ENCODE measurements at regions not wholly inside any gene's neighbourhood (a gene's known extent, or its start where the extent isn't known, plus 50 kb on each side); places are given as distances from the start of the nearest gene placed in this dataset.

DNA sequence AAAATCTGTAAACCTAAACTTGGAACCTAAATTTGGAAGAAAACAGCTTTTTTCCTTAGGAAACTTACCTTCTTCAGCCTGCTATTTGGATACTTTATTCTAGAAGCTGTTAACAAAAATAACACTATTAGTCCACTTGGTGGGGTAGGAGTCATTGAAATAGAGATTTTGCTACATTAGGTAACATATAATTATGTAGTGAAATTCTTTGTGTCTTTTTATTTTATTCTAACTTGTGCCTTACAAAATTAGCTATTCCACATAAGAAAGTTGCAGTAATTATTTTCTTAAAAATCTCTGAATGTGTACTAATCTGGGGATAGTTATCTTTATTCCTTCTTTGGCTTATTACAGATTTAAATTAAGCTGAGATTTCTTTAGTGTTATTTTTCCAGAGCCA, 360.4 kb upstream of the ROBO2 start:
- Histone ChIP-seq H3K9me3 (no peaks in the 10 kb centered on the region), H3K36me3 (no peaks in the 10 kb centered on the region), H3K27me3 (no peaks in the 10 kb centered on the region), H3K27ac (no peak overlapping the region), H3K4me1 (no peaks in the 10 kb centered on the region), H3K4me3 (no peak overlapping the region)
- TF ChIP-seq, protein P1, sequence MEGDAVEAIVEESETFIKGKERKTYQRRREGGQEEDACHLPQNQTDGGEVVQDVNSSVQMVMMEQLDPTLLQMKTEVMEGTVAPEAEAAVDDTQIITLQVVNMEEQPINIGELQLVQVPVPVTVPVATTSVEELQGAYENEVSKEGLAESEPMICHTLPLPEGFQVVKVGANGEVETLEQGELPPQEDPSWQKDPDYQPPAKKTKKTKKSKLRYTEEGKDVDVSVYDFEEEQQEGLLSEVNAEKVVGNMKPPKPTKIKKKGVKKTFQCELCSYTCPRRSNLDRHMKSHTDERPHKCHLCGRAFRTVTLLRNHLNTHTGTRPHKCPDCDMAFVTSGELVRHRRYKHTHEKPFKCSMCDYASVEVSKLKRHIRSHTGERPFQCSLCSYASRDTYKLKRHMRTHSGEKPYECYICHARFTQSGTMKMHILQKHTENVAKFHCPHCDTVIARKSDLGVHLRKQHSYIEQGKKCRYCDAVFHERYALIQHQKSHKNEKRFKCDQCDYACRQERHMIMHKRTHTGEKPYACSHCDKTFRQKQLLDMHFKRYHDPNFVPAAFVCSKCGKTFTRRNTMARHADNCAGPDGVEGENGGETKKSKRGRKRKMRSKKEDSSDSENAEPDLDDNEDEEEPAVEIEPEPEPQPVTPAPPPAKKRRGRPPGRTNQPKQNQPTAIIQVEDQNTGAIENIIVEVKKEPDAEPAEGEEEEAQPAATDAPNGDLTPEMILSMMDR (IDR thresholded peaks at IDR 0.05), result no peak
- DNase-seq (no peak), ATAC-seq (no peak)
- intact Hi-C loops (cut with DNase I), result no loop called here

DNA sequence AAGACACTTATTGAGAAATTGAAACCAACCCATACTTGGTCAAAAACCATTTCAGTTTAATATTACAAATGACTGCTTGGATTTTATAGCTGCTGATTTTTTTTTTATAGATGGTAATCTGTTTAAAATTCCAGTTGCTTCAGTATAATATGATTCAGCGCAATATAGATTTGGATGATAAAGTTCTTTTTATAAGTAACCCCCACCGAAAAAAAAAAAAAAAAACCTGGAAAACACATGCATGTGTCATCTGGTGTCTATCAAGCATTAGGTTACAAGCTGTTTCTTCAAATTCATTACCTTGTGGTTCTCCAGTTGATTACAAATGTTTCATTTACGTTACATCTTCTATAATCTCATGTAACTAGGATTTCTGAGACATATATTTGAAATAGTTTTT, 356.6 kb upstream of the ROBO2 start:
- H3K27ac ChIP-seq, result no peak overlapping the region
- H3K4me3 ChIP-seq, result no peak overlapping the region
- TF ChIP-seq, protein P1 (IDR thresholded peaks at IDR 0.05), result no peak
- intact Hi-C loops (cut with DNase I), result no loop called here
- H3K27me3 ChIP-seq, result no peaks in the 10 kb centered on the region
- no peaks in the 10 kb centered on the region for H3K4me1 ChIP-seq
- ATAC-seq (no peak), DNase-seq (no peak)
- no peaks in the 10 kb centered on the region for H3K9me3 ChIP-seq
- no peaks in the 10 kb centered on the region for H3K36me3 ChIP-seq

DNA sequence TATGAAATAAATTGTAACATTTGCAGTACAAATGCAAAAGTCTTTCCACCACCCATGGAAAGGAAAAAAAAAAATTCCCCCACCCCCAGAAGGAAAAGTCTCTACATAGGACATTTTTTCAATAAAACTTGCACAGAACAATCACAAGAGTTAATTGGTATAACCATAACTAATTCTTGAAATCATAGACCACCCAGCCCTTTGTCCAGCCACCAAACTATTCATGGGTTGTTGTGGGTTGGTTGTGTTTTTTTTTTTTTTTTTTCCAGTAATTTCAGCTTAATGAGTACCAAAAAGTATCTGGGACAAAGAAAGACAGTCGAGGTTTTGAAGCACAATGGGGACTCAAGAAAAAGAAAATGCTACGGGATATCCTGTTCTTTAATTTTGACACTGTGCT, 355.0 kb upstream of the ROBO2 start:
- intact Hi-C loops (cut with DNase I), result no loop called here
- Histone ChIP-seq H3K36me3 (no peaks in the 10 kb centered on the region), H3K4me1 (no peaks in the 10 kb centered on the region), H3K27ac (no peak overlapping the region), H3K27me3 (no peaks in the 10 kb centered on the region), H3K4me3 (no peak overlapping the region), H3K9me3 (no peaks in the 10 kb centered on the region)
- DNase-seq (no peak), ATAC-seq (no peak)
- TF ChIP-seq, protein P1 (IDR thresholded peaks at IDR 0.05), result no peak

GRCh38 chr3:76685858-76686257, 354.0 kb upstream of the ROBO2 start:
- no peaks in the 10 kb centered on the region for H3K9me3 ChIP-seq
- intact Hi-C loops (cut with DNase I), result no loop called here
- TF ChIP-seq, protein P1 (IDR thresholded peaks at IDR 0.05), result no peak
- no peak overlapping the region for H3K4me3 ChIP-seq
- no peaks in the 10 kb centered on the region for H3K4me1 ChIP-seq
- H3K27me3 ChIP-seq, result no peaks in the 10 kb centered on the region
- no peaks in the 10 kb centered on the region for H3K36me3 ChIP-seq
- DNase-seq (no peak), ATAC-seq (no peak)
- H3K27ac ChIP-seq, result no peak overlapping the region

DNA sequence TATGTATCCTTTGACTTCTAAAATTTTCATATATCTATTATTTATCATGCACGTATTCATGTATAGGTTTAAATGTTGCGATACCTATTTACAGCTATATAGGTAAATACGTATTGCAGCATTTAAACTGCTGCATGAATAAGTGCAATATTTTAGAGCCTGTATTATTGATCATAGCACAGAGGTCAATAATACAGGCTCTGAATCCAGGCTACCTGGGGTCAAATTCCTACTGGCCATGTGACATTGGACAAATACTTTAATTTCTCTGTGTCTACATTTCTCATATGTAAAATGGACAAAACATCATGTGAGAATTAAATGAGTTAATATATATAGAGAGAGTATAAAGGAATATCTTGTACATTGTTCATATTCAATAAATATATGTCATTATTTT, 352.9 kb upstream of the ROBO2 start:
- no peaks in the 10 kb centered on the region for H3K9me3 ChIP-seq
- ATAC-seq (no peak), DNase-seq (no peak)
- H3K36me3 ChIP-seq, result no peaks in the 10 kb centered on the region
- TF ChIP-seq, protein P1 (IDR thresholded peaks at IDR 0.05), result no peak
- H3K4me1 ChIP-seq, result no peaks in the 10 kb centered on the region
- no peak overlapping the region for H3K27ac ChIP-seq
- intact Hi-C loops (cut with DNase I), result no loop called here
- no peaks in the 10 kb centered on the region for H3K27me3 ChIP-seq
- no peak overlapping the region for H3K4me3 ChIP-seq

DNA sequence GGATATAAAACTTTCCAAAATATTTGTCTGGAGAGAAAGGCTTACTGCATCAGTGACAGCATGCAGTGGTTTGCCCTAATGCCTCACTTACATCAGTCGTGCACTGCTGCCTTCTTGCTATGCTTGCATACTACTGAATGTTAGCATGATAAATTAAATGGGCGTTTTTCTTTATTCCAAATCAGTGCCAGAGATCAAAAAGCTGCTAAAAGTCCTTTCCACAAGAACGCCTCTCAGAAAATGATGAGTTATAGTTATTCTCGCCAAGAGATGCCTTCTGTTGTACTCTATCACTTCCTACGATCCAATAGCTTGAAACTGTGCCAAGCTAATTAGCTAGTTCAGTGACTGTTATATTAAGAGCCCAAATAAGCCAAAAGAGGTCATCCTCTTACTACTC, 345.8 kb upstream of the ROBO2 start:
- Histone ChIP-seq H3K27me3 (no peaks in the 10 kb centered on the region), H3K4me3 (no peak overlapping the region), H3K4me1 (no peaks in the 10 kb centered on the region), H3K9me3 (no peaks in the 10 kb centered on the region), H3K27ac (no peak overlapping the region), H3K36me3 (no peaks in the 10 kb centered on the region)
- TF ChIP-seq, protein P1 (IDR thresholded peaks at IDR 0.05), result no peak
- DNase-seq, result no peak
- intact Hi-C loops (cut with DNase I), result no loop called here
- ATAC-seq, result no peak
